Inflammatory macrophage (primary cell): ENCODE measurements at regions not wholly inside any gene's neighbourhood (a gene's known extent, or its start where the extent isn't known, plus 50 kb on each side); places are given as distances from the start of the nearest gene placed in this dataset.
"Not testable (repeated sequence)": the region's sequence is repeated elsewhere in the genome, so short reads cannot be mapped to it uniquely, and the experiment has no call there.

ENCODE experiments used
- DNase-seq, 2 donors: peaks; one replicate each; pipeline ENCODE4 v3.0.0-alpha.2; 2020 to 2022

- DNase-seq, result no peak
Measured at GRCh38 chr13:90783273-90783672, 564.2 kb upstream of the MIR17HG start.

DNA sequence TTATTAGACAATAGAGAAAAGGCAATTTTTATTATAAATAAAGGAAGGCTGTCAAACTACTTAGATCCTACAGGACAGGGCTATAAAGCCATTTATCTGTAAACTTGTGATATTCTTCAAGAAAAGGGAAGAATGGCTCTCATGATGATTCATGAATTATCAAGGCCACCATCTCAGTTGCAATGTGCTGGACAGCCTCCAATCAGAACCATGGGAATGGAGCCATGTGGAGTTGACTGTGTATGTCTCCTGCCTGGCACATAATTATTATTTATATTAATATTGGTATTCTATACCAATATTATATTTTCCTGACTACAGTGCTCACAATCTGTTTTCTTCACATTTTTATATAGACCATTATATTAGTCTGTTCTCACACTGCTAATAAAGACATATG, 560.5 kb upstream of the MIR17HG start:
- DNase-seq, result no peak

GRCh38 chr13:90792335-90792734, 555.2 kb upstream of the MIR17HG start:
- DNase-seq, result no peak

- no peak for DNase-seq
Measured at GRCh38 chr13:90793261-90793820, 554.1 kb upstream of the MIR17HG start.

DNA sequence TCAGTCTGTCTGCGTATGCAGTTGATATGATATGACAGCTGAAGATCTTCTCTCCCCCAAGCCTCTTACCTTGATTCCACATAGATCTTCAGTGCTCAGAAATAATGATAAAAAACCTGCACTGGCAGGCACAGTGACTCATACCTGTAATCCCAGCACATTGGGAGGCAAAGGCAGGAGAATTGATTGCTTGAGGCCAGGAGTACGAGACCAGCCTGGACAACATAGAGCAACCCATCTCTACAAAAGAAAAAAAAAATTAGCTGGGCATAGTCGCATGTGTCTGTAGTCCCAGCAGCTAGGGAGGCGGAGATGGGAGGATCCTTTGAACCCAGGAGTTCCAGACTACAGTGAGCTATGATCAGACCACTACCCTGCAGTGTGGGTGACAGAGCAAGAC, 551.0 kb upstream of the MIR17HG start:
- no peak for DNase-seq

- no peak for DNase-seq
Measured at GRCh38 chr13:90797335-90797734, 550.2 kb upstream of the MIR17HG start.

DNA sequence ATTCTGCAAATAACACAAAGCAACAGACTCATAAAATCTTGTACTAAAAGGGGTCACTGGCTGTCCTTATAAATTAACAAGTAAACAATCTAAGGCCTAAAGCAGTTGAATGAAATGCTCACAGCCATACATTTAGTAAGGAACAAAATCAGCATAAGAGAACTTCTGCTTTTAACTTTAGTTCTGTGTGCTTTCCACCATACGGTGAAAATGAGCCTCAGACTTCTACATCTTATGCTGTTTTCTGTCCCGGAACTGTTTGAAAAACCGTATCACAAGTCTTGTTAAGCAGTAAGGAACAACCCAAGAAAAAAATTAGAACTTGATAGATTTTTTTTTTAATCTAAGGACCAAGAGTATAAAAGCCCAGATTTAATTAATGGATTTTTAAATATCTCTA, 549.1 kb upstream of the MIR17HG start:
- peak; percentile 15 to 44 for DNase-seq

DNA sequence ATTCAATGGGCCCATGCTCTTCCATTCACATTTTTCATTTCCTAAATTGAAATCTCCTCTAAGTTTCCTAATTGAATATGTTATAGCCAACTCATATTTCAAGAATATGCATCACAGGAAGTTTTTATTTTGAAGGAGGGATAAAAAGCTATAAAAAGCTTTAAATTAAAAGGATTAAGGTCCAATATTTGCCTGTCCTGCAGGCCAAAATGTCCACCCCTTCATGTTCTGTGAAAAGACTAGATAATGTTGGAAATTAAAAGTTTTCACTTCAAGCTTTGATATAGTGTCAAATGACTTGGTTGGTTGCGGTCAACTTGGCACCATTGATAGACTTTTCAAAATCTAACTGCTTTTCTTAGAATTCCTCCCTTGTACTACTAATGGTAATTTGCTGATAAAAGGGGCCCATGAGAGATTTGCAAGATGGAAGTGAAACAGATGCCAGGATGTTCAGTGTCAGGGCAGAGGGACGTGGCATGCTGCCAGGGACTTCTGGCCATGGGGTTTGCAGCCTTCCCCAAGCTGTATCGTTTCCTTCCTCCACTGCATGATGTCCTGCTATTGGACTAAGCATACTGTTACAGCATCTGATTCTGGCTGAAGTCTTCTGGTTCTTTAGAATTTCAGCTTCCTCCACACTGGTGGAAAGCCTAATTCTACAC, 547.3 kb upstream of the MIR17HG start:
- DNase-seq, result peak; percentile 51 to 82

- DNase-seq, result no peak
Measured at GRCh38 chr13:90801621-90802020, 545.9 kb upstream of the MIR17HG start.

GRCh38 chr13:90803210-90803609, 544.3 kb upstream of the MIR17HG start:
- DNase-seq, result no peak

DNA sequence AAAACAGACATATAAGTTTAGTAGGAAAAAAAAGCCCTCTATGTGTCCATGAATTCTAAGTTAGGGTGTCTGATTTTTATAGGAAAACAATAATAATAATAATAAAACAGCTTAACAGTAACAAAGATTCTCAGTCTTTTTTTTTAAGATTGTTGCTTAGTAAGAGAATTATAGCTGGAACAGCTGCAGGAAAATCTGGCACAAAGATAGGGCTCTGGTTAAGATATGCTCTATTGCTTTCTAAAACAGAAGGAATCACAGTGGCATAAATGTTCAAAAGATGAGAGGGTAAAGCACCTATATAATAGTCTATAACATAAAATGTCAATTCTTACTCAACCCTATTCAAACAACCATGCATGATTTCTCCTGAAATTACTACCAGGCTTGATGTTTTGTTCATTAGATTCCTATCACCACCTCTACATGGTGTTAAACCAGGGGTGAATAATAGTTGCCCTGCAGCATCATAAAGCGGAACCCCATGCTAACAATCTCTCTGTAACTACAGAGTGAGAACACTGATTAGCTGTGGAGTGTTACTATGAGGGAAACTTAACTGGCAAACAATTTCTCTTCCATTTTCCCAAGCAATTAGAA, 541.4 kb upstream of the MIR17HG start:
- DNase-seq, result no peak

DNA sequence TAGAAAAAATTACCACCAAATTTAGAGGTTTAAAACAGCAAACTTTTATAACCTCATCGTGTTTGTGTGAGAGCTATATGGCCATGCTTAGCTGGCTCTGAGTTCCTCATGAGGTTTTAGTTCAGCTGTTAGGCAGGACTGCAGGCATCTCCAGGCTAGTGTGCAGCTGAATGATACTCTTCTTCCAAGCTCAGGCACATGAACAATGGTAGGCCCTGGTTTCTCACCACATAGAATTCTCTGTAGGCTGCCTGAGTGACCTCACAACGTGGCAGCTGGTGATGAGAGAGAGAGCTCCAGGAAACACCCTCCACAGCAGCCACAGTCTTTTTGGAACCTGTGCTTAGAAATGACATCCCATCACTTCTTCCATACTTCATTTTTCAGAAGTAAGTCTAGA, 540.6 kb upstream of the MIR17HG start:
- DNase-seq, result no peak

DNA sequence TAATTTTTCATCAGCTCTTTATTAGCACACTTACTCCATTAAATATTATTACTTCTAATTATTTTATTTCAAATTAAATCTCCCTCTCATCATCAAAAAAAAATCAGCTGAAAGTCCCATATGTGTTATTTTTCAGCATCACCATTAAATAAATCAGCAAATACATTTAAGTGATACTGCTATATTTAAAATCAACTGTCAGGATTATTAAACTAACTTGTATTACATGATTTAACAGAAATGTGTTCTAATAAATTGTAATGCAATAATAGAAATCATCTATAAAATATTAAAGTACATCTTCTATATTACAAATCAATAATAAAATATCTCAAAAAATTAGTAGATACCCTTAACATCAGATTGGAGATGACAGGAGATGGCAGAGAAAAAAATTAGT, 538.6 kb upstream of the MIR17HG start:
- DNase-seq, result no peak

DNA sequence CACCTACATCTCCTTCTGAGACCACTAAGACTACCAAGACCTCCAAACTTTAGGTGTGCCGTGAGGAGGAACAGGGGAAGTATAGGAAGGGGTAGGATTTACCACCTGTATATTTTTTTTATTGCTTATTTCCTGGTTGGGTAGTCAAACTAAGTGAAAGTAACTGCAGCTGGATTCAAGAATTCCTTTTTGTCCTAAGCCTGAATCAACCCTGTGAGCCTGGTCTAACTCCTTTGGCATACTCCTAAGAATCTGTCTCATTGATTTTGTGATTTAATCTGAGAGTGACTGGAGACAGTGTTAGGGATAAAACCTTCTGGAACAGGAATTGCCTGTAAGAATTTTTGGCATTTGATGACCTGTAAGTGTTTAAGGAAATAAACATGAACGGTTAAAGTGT, 523.5 kb upstream of the MIR17HG start:
- DNase-seq, result no peak

GRCh38 chr13:90826688-90827087, 520.8 kb upstream of the MIR17HG start:
- DNase-seq, result no peak

- DNase-seq, result no peak
Measured at GRCh38 chr13:90830782-90831181, 516.7 kb upstream of the MIR17HG start.

DNA sequence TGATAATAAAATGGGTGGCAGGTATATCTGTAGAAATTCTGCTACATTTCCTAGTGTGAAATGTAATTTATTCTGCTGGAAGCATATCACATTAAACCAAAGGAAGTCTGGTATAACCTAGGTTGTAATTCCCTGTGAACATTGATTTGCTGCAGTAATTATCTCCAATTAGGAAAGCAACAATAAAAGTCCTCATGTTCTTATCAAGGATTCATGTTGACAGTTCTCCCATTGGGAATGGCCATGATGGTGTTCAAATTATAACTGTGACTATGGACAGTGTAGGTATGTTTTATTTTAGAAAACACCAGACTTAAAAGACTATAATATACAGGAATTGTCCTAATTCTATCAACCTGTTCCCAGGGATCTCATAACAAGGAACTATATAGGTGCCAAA, 513.5 kb upstream of the MIR17HG start:
- no peak for DNase-seq

DNA sequence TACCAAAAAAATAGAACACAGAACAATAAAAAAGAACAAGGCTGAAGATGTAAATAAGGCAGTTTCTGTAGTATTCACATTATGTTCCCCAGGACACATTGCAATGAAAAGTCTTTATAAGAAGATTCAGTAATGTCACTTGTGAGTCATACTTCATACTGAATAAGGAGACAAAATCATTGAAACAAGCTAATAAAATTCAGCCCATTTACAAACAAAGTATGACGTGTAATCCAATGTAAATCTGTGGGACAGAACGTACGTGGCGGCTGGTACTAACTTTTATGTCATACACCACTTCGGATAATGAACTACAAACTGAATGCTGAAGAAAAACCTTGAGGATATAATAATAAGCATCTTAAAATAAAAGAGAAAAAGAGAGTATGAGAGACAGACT, 512.8 kb upstream of the MIR17HG start:
- no peak for DNase-seq

DNA sequence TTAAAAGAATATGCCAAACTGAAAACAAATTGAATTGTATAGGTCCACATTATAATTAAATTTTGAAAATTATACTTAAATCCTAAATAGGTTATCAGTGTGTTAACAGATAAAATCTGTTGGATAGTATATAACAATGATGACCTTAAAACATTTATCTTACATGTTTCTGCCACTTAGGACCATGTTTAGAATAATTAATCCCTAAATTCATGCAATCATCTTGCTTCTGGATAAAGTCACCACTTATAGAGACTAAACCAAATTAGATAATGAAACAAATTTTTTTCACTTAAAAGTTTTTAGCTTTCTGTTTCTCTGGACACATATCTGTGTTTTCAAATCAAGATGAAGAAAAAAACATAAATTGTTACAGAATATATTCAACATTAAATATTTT, 511.7 kb upstream of the MIR17HG start:
- no peak for DNase-seq

DNA sequence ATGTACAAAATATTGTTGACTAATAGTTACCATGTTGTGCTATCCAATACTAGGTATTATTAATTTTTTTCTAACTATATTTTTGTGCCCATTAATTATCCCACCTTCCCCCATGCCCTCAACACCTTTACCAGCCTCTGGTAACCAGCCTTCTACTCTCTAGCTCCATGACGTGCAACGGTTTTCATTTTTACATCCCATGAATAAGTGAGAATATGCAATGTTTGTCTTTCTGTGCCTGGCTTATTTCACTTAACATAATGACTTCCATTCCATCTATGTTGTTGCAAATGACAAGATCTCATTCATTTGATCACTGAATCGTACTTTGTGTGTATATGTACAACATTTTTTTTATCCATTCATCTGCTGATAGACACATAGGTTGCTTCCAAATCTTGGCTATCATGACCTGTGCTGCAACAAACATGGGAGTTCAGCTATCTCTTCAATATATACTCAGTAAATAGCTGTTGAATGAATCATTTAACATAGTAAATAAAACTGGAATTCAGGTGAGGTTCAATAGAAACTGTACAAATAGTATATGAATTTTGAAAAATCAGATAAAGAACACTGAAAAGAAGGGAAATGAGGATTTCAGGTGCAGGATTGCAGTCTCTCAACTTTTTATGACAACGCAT, 509.0 kb upstream of the MIR17HG start:
- no peak for DNase-seq

GRCh38 chr13:90839061-90839460, 508.4 kb upstream of the MIR17HG start:
- no peak for DNase-seq

DNA sequence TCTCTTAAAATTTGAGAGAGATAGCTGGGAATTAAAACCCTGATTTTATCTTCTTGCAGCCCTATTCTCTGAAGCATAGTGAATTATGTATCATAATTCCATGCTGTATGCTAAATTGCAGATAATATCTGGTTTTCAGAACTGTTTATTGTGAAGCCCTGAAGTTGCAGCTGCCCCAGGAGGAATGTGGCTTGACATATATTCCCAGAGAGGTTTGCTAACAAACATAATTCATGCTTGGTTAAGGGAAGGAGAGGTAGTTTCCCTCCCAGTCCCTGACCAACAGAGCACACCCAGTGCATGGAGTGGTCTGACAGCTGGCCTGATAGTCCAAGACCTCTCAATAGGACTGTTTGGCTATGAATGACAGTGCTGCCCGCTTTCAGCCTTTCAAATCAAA, 500.6 kb upstream of the MIR17HG start:
- no peak for DNase-seq

GRCh38 chr13:90853666-90854065, 493.8 kb upstream of the MIR17HG start:
- not testable (repeated sequence) for DNase-seq

DNA sequence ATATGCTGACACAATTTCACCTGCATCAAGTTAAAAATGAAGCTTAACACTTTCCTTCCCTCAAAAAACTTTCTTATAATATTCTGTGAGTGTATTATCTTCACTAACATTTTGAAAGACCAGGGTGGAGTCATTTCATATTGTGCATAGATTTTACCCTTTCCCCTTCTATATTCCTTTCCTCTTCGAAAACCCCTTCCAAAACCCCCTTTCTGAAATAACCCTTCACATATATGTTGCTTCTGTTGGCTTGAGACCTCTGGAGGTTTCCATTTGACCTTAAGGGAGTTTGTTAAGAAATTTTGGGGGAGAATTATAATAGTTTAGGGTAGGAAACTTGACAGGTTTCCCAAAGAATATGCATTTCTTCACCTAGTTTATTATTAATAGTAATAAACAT, 489.6 kb upstream of the MIR17HG start:
- DNase-seq, result no peak
